ENCODE measurements at regions not wholly inside any gene's neighbourhood (a gene's known extent, or its start where the extent isn't known, plus 50 kb on each side); places are given as distances from the start of the nearest gene placed in this dataset.
"Not testable (repeated sequence)": the region's sequence is repeated elsewhere in the genome, so short reads cannot be mapped to it uniquely, and the experiment has no call there.

DNA sequence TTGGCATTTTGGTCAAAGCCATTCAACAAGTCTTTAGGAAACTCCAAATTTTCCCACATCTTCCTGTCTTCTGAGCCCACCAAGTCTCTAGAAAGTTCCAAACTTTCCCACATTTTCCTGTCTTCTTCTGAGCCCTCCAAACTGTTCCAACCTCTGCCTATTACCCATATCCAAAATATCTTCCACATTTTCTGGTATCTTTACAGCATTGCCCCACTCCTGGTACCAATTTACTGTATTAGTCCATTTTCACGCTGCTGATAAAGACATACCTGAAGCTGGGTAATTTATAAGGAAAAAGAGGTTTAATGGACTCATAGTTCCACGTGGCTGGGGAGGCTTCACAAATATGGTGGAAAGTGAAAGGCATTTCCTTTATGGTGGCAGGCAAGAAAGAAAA lies 56.1 kb upstream of the GABRA3 start:
- H3K9me3 ChIP-seq (ENCODE audit: control insufficient read depth, low read length); DNase-seq (ENCODE audit: low read depth); H3K36me3 ChIP-seq (ENCODE audit: control insufficient read depth, insufficient read depth, low read length, severe bottlenecking); H3K27me3 ChIP-seq (replicated peaks; ENCODE audit: control insufficient read depth, insufficient read depth, low read length); H3K4me3 ChIP-seq (ENCODE audit: low read length); H3K9ac ChIP-seq (ENCODE audit: low read length); H3K4me1 ChIP-seq (ENCODE audit: control insufficient read depth, insufficient read depth, low read length): not testable (repeated sequence)

DNA sequence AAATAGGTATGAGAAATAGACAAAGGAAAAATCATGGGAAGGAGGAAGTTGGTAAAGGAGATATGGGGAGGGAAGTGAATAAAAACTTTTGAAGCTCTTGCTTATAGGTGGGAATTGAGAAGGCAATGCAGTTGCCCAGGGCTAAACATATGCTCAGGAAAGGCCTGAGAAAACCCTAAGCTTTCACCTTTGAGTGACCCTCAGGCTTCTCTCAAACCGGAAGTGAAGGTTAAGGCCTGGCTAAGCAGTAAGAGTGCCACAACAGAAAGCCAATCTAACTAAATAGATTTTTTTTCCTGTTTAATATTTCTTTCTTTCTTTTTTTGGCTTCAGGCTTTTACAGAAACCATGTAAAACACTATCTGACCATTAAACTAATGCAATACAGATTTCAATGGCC lies 69.5 kb upstream of the GABRA3 start:
- H3K36me3 ChIP-seq (ENCODE audit: control insufficient read depth, insufficient read depth, low read length, severe bottlenecking): no peaks in the 10 kb centered on the region
- DNase-seq (ENCODE audit: low read depth): no peak
- no peaks in the 10 kb centered on the region for H3K9me3 ChIP-seq (ENCODE audit: control insufficient read depth, low read length)
- no peaks in the 10 kb centered on the region for H3K27me3 ChIP-seq (replicated peaks; ENCODE audit: control insufficient read depth, insufficient read depth, low read length)
- H3K9ac ChIP-seq (ENCODE audit: low read length): no peak overlapping the region
- no peak overlapping the region for H3K4me3 ChIP-seq (ENCODE audit: low read length)
- H3K4me1 ChIP-seq (ENCODE audit: control insufficient read depth, insufficient read depth, low read length): no peaks in the 10 kb centered on the region

GRCh38 chrX:152528193-152528592 lies 77.1 kb upstream of the GABRA3 start:
- Histone ChIP-seq H3K36me3 (ENCODE audit: control insufficient read depth, insufficient read depth, low read length, severe bottlenecking) (no peaks in the 10 kb centered on the region), H3K4me3 (ENCODE audit: low read length) (no peak overlapping the region), H3K9me3 (ENCODE audit: control insufficient read depth, low read length) (peaks cover 4% of the 10 kb centered on the region), H3K9ac (ENCODE audit: low read length) (no peak overlapping the region), H3K4me1 (ENCODE audit: control insufficient read depth, insufficient read depth, low read length) (no peaks in the 10 kb centered on the region), H3K27me3 (replicated peaks; ENCODE audit: control insufficient read depth, insufficient read depth, low read length) (no peaks in the 10 kb centered on the region)
- no peak for DNase-seq (ENCODE audit: low read depth)

GRCh38 chrX:152530967-152531366 lies 79.9 kb upstream of the GABRA3 start:
- Histone ChIP-seq H3K9ac (ENCODE audit: low read length) (no peak overlapping the region), H3K4me3 (ENCODE audit: low read length) (no peak overlapping the region), H3K9me3 (ENCODE audit: control insufficient read depth, low read length) (peaks cover 4% of the 10 kb centered on the region), H3K36me3 (ENCODE audit: control insufficient read depth, insufficient read depth, low read length, severe bottlenecking) (no peaks in the 10 kb centered on the region), H3K27me3 (replicated peaks; ENCODE audit: control insufficient read depth, insufficient read depth, low read length) (peaks cover 2% of the 10 kb centered on the region), H3K4me1 (ENCODE audit: control insufficient read depth, insufficient read depth, low read length) (no peaks in the 10 kb centered on the region)
- DNase-seq (ENCODE audit: low read depth): no peak

GRCh38 chrX:152537373-152537772 lies 86.3 kb upstream of the GABRA3 start:
- Histone ChIP-seq H3K36me3 (ENCODE audit: control insufficient read depth, insufficient read depth, low read length, severe bottlenecking) (no peaks in the 10 kb centered on the region), H3K4me1 (ENCODE audit: control insufficient read depth, insufficient read depth, low read length) (no peaks in the 10 kb centered on the region), H3K27me3 (replicated peaks; ENCODE audit: control insufficient read depth, insufficient read depth, low read length) (peaks cover 5% of the 10 kb centered on the region), H3K9ac (ENCODE audit: low read length) (no peak overlapping the region), H3K9me3 (ENCODE audit: control insufficient read depth, low read length) (no peaks in the 10 kb centered on the region), H3K4me3 (ENCODE audit: low read length) (no peak overlapping the region)
- DNase-seq (ENCODE audit: low read depth): peak; percentile 3

DNA sequence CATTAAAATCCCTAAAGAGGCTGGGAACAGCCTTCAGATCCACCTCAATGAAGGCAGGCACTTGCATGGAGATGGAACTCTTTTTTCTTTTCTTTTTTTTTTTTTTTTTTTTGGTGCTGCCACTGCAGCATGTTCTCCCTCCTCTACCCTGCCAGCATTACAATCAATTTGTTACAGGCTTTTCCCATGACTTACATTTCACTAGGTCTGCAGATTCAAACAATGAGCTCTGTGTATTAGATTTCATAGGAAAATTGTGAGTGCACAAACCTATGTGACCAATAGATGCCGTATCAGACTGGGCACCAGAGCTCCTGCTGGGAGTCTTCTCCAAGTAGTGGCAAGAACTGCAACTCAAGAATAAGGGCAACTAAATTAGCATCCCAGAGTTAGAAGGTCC lies 63.8 kb upstream of the GABRQ start:
- H3K27me3 ChIP-seq (replicated peaks; ENCODE audit: control insufficient read depth, insufficient read depth, low read length): no peaks in the 10 kb centered on the region
- DNase-seq (ENCODE audit: low read depth): no peak
- no peaks in the 10 kb centered on the region for H3K4me1 ChIP-seq (ENCODE audit: control insufficient read depth, insufficient read depth, low read length)
- H3K4me3 ChIP-seq (ENCODE audit: low read length): no peak overlapping the region
- H3K9me3 ChIP-seq (ENCODE audit: control insufficient read depth, low read length): no peaks in the 10 kb centered on the region
- no peak overlapping the region for H3K9ac ChIP-seq (ENCODE audit: low read length)
- no peaks in the 10 kb centered on the region for H3K36me3 ChIP-seq (ENCODE audit: control insufficient read depth, insufficient read depth, low read length, severe bottlenecking)

- no peaks in the 10 kb centered on the region for H3K4me1 ChIP-seq (ENCODE audit: control insufficient read depth, insufficient read depth, low read length)
- no peaks in the 10 kb centered on the region for H3K36me3 ChIP-seq (ENCODE audit: control insufficient read depth, insufficient read depth, low read length, severe bottlenecking)
- no peak overlapping the region for H3K4me3 ChIP-seq (ENCODE audit: low read length)
- H3K27me3 ChIP-seq (replicated peaks; ENCODE audit: control insufficient read depth, insufficient read depth, low read length): no peaks in the 10 kb centered on the region
- DNase-seq (ENCODE audit: low read depth): no peak
- H3K9ac ChIP-seq (ENCODE audit: low read length): no peak overlapping the region
- H3K9me3 ChIP-seq (ENCODE audit: control insufficient read depth, low read length): no peaks in the 10 kb centered on the region
These were observed 62.4 kb upstream of the GABRQ start for GRCh38 chrX:152575331-152575730.

DNA sequence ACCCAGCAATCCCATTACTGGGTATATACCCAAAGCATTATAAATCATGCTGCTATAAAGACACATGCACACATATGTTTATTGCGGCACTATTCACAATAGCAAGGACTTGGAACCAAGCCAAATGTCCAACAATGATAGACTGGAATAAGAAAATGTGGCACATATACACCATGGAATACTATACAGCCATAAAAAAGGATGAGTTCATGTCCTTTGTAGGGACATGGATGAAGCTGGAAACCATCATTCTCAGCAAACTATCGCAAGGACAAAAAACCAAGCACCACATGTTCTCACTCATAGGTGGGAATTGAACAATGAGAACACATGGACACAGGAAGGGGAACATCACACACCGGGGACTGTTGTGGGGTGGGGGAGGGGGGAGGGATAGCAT lies 50.2 kb upstream of the GABRQ start:
- not testable (repeated sequence) for H3K9me3 ChIP-seq (ENCODE audit: control insufficient read depth, low read length); H3K9ac ChIP-seq (ENCODE audit: low read length); H3K36me3 ChIP-seq (ENCODE audit: control insufficient read depth, insufficient read depth, low read length, severe bottlenecking); DNase-seq (ENCODE audit: low read depth); H3K4me3 ChIP-seq (ENCODE audit: low read length); H3K27me3 ChIP-seq (replicated peaks; ENCODE audit: control insufficient read depth, insufficient read depth, low read length); H3K4me1 ChIP-seq (ENCODE audit: control insufficient read depth, insufficient read depth, low read length)

All from adipocyte (in vitro differentiated cells).